Myocyte (in vitro differentiated cells): ENCODE measurements at regions not wholly inside any gene's neighbourhood (a gene's known extent, or its start where the extent isn't known, plus 50 kb on each side); places are given as distances from the start of the nearest gene placed in this dataset.

ENCODE experiments used
- DNase-seq: peaks from one replicate; pipeline ENCODE4 v3.0.0-alpha.2; 2012; ENCODE audit warnings: low read depth

DNA sequence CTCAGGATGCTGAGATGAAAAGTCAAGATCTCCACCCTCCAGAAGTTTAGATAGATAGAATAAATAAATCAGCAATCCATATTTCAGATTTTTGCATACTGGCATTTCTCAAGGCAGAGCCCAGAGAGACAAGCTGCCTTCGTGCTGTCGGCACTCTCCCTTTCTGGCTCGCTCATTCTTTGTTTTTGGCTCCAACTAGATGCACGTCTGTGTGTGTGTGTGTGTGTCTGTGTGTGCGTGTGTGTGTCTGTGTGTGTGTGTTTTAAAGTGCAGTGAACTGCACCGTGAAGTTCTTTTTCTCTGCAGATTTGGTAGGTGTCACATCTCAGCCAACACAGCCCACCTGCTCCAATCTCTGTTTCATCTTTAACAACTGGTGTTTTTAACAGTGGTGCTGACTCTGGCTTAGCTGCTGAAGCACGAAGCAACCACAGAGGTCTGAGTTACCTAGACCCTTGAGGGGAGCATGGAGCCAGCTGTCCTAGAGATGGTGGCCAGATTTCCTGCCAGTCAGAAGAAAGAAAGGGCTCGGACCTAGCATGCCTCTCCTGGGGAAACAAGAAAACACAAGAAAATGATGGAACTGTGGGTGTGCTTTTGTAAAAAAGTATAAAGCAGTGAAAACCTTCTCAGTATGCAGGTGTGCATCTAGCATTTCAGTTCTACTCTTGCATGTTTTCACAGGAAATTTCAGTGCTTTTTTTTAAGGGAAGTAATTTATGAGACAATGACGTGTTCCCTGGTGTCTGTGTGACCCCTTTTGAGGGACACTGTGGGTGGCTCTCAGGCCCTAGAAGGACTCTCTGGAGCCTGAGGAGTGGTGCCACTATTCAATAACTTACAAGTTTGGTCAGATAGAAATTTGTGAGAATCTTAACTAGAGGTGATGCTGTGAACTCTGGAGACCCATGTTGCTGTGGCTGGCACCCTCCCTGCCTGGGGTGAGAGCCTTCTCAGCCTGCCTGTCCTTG, 364.3 kb downstream of the RNF144A start:
- no peak for DNase-seq

DNA sequence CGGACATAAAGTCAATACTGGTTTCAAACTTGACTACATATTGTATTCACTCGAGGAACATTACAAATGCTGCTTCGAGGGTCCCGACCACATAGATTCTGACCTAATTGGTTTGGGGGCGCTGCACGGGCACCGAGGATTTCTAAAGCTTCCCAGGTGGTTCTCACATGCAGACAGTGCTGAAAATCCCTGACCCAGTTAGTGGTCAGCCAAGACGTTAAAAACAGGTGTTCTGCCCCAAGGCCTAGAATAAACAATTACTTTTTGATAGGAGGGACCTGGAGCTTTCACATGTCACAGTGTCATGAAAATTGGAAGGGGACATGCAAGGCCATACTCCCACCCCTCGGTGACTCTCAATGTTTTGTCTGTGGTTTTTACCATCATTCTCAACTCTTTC, 368.9 kb downstream of the RNF144A start:
- DNase-seq = no peak

DNA sequence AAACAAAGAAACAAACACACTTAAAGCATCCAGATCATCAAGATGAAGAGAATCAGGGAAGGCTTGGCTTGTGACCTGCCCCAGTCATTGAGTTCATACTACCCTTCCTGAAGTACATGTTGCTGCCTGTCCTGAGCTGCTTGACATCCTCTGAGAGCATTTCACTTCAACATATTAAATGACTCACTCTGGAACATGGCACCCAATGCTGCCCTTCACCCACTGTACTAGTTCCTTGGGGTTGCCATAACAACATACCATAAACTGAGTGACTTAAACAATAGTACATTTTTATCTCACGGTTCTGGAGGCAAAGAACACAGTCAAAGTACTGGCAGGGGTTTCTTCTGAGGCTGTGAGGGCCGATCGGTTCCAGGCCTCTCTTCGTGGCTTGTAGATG, 371.3 kb downstream of the RNF144A start:
- no peak for DNase-seq

- DNase-seq = no peak
Observed at GRCh38 chr2:7289697-7290096, 372.5 kb downstream of the RNF144A start.

DNA sequence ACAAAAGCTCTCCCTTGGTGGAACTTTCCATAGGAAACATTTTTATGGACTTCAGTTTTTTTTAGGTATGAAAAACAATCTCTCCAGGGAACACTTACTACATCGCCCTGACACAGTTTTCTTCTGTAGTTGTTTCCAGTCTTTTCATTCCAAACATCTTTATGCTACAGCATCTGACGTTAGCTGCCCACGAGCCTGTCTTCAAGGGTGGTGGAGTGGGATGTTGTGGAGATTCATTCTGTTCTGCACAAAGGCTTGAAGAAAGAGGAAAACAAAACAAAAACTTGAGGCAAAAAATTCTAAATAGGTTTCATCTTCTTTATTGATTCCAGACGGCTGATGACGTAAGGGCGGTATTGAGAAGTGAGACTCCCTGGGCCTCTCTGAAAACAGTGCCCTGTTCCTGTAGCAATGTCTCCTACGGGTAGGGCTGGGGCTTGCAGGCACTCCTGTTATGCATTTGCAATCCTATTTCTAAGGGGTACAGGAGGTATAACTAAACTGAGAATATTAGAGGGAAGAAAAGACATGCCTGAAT, 375.0 kb downstream of the RNF144A start:
- no peak for DNase-seq

- no peak for DNase-seq
Observed at GRCh38 chr2:7309582-7309981, 392.4 kb downstream of the RNF144A start.

DNA sequence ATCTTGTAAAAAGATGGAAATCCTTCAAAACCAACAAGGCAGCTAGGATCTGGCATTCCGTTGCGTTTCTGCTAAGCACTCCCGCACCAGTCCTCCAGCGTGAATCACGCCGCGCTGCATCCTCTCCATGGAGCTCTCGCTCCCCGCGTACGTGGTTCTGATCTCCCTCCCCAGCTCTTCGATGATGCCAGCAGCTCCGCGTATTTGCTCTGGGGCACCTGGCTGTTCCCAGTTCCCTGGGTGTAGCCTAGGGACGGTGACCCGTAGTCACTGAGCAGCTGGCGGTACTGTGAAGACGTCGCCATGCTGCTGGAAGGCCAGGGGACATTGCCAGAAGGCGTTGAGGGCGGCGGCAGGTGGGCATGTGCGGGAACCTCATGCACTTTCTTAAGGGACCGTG, 407.5 kb downstream of the RNF144A start:
- no peak for DNase-seq

GRCh38 chr2:7325186-7325585, 408.0 kb downstream of the RNF144A start:
- DNase-seq = no peak

- no peak for DNase-seq
Observed at GRCh38 chr2:7329465-7329864, 412.3 kb downstream of the RNF144A start.

DNA sequence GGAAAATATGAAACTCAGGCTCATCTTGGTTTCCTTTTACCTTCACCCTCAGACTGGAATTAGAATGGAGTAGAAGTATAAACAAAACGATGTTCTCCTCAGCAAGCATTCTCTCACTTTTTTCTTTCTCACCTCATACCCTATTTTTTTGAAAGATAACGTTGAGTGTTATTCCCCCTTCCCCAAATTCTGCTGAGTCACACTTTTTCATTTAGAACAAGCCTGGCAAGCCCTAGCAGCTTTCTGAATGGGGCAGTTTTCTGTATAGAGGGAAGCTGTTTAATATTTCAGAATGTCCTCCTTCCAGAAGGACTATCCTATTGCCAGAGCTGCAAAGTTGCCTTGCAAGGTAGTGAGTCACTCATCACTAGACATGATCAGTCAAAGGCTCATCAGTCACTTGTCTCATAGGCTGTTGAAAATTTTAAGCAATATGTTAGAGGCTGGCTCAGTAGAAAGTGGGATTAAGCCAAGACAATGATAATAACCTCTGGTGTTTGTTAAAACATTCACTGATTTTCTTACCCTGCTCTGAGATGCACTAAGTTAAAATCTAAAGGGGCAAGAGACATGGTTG, 416.1 kb downstream of the RNF144A start:
- DNase-seq = no peak

GRCh38 chr2:7333960-7334493, 416.8 kb downstream of the RNF144A start:
- DNase-seq = no peak

DNA sequence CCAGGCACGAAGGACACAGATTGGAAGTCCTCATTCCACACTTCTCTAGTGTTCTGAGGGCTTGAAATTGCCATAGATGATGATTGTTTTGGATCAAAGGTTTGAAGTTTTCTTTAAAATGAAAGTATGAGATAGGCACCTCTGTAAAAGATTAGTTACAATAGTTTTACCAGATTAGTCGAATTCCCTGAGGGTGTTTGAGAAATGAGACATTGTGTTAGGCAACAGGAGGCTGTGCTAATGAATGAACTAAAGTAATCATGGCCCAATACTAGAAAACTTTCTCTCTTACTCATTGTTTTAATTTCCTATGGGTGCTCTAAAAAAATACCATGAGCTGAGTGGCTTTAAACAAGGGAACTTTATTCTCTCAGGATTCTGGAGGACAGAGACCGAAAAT, 421.7 kb downstream of the RNF144A start:
- no peak for DNase-seq

GRCh38 chr2:7346336-7346735, 429.1 kb downstream of the RNF144A start:
- DNase-seq = no peak

DNA sequence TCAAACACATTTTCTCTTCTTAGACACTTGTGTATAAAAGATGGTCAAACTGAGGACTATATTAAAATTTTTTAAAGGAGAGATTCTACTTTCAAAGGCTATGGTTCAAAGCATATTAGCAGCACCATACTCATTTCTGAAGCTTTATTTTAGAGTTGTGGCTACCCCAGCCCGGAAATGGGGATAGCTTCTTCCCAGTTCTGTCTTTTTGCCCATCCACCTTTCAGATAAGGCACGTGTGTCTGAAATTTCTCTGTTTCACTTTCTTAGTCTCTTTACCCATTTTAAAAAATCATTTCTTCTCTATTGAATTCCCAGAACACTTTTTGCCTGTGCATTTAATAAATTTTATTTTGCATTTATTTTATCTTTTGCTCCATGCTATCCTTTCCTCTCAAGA, 431.5 kb downstream of the RNF144A start:
- DNase-seq = no peak

GRCh38 chr2:7352191-7352590, 435.0 kb downstream of the RNF144A start:
- DNase-seq = no peak

- DNase-seq = no peak
Observed at GRCh38 chr2:7353571-7353970, 436.4 kb downstream of the RNF144A start.

DNA sequence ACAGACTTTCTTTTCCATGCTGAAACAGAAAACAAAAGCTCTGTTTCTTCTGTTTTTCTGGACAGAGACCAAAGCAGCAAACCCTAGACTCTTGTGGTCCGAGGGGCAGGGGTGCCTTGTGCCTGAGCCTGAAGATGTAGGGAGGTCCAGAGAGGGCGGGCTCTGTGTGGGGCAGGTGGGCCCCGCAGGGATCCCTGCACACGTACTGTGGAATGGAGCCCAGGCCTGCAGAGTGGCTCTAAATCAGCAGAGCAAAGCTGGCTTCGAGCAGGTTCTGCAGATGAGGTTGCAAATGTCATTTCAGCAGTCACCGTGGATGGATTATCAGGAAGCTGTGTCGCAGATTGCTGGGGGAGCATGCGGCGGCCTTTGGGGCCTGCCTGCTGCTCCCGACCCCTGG, 438.6 kb downstream of the RNF144A start:
- no peak for DNase-seq

DNA sequence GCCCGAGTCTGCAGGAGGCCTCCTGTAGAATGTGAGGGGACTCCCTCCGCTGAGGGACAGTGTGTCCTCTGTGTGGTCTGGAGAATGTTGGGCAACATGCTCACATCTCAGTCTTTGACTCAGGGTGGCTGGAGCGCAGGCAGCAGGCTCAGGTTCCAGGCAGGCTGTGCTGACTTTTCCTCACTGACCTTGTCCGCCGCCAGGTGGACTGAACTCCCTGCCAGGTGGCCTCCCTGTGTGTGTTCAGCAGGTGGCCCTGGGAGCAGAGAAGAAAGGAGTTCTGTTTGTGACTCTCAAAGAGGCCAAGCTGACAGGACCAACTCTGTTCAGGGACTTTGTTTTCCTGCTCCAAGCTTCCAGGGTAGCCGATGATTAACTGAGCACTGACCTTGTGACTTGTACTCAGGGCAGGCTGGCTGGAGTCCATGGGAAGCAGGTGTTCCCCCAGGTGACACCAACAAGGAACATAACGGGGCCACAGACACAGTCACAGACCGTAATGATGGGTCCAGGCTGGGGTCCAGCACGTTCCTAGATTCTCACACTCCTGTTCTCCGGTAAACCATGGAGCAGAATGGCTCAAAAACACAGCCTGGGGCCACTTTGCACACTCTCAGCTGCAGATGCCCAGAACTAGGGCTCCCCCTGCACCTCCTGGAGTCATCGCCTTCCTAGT, 439.8 kb downstream of the RNF144A start:
- no peak for DNase-seq

- DNase-seq = no peak
Observed at GRCh38 chr2:7357993-7358392, 440.8 kb downstream of the RNF144A start.

DNA sequence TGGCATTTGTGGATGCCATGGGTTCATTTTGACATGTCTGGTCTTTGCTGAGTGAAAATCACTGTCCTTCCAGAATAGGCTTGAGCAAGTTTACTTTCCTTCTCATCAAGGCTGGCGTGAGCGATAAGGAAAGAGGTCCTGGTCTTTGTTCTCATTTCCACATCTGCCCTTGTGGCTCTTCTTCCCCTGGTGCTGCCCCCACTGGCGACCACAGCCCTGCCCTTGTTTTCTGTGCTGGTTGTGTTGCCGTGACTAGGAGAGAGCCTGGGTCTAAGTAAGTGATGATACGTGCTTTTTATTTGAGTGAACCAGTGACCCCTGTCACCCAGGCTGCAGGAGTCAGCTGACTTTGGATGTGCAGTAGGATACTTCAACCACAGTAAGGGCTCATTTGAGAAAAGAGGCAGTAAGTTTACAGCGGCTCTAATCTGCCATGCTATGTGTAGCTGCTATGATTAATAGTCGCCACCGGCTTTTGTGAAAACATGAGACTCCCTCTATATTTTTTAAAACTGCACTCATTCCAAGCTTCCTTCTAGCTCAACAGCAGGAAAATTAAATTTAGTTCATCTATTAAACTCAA, 441.7 kb downstream of the RNF144A start:
- DNase-seq = no peak

- DNase-seq = no peak
Observed at GRCh38 chr2:7363906-7364305, 446.7 kb downstream of the RNF144A start.
